GM23338 (cell line): ENCODE measurements at regions not wholly inside any gene's neighbourhood (a gene's known extent, or its start where the extent isn't known, plus 50 kb on each side); places are given as distances from the start of the nearest gene placed in this dataset.
"Not testable (repeated sequence)": the region's sequence is repeated elsewhere in the genome, so short reads cannot be mapped to it uniquely, and the experiment has no call there.

Source experiments
- CREB1 ChIP-seq: fragments of 250-450 bp; sonication (Bioruptor Pico); IDR thresholded peaks from 2 replicates; pipeline ENCODE4 v1.5.0; 2020; ENCODE audit warnings: low read depth, mild to moderate bottlenecking, moderate library complexity
- CTCF ChIP-seq, 2 experiments: fragments of 200-600 bp in 1 of 2; sonication (generic) in 1 of 2; conservative IDR thresholded peaks; 2 replicates each; pipeline versions ENCODE4 v1.5.1 to v1.6.1; 2016 to 2017; ENCODE audit warnings: antibody characterized with exemption in 2 of 2, low read depth in 2 of 2, mild to moderate bottlenecking in 2 of 2, moderate library complexity in 1 of 2
- EZH2 ChIP-seq: fragments of 200-600 bp; sonication (generic); IDR thresholded peaks from one replicate; pipeline ENCODE4 v1.8.0; 2017; ENCODE audit warnings: antibody characterized with exemption, mild to moderate bottlenecking, low read depth; ENCODE audit not compliant: unreplicated experiment
- EZH2phosphoT487 ChIP-seq: fragments of 200-600 bp; sonication (generic); IDR thresholded peaks from one replicate; pipeline ENCODE4 v1.8.1; 2018; ENCODE audit warnings: antibody characterized with exemption; ENCODE audit not compliant: unreplicated experiment
- JUNB ChIP-seq: IDR thresholded peaks from one replicate; pipeline ENCODE4 v1.6.1; 2016; ENCODE audit warnings: antibody characterized with exemption; ENCODE audit not compliant: unreplicated experiment
- POLR2AphosphoS5 ChIP-seq: IDR thresholded peaks from 2 replicates; pipeline ENCODE4 v1.6.1; 2016; ENCODE audit warnings: antibody characterized with exemption, low read depth
- TF ChIP-seq, protein P1 (sequence below): IDR thresholded peaks from one replicate; pipeline ENCODE4 v1.6.1; 2018; ENCODE audit warnings: antibody characterized with exemption; ENCODE audit not compliant: unreplicated experiment

- not testable (repeated sequence) for TF ChIP-seq CTCF (conservative IDR thresholded peaks at IDR 0.05; ENCODE audit: low read depth in 2 of 2); EZH2; EZH2phosphoT487; POLR2AphosphoS5; CREB1 (CRISPR knock-in tag); JUNB
- TF ChIP-seq, protein P1, sequence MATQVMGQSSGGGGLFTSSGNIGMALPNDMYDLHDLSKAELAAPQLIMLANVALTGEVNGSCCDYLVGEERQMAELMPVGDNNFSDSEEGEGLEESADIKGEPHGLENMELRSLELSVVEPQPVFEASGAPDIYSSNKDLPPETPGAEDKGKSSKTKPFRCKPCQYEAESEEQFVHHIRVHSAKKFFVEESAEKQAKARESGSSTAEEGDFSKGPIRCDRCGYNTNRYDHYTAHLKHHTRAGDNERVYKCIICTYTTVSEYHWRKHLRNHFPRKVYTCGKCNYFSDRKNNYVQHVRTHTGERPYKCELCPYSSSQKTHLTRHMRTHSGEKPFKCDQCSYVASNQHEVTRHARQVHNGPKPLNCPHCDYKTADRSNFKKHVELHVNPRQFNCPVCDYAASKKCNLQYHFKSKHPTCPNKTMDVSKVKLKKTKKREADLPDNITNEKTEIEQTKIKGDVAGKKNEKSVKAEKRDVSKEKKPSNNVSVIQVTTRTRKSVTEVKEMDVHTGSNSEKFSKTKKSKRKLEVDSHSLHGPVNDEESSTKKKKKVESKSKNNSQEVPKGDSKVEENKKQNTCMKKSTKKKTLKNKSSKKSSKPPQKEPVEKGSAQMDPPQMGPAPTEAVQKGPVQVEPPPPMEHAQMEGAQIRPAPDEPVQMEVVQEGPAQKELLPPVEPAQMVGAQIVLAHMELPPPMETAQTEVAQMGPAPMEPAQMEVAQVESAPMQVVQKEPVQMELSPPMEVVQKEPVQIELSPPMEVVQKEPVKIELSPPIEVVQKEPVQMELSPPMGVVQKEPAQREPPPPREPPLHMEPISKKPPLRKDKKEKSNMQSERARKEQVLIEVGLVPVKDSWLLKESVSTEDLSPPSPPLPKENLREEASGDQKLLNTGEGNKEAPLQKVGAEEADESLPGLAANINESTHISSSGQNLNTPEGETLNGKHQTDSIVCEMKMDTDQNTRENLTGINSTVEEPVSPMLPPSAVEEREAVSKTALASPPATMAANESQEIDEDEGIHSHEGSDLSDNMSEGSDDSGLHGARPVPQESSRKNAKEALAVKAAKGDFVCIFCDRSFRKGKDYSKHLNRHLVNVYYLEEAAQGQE = not testable (repeated sequence)
These were observed 324.1 kb upstream of the ARHGEF26 start for GRCh38 chr3:153797056-153797455.
